NT2/D1 (cell line): ENCODE measurements at regions not wholly inside any gene's neighbourhood (a gene's known extent, or its start where the extent isn't known, plus 50 kb on each side); places are given as distances from the start of the nearest gene placed in this dataset.

Source experiments
- SUZ12 ChIP-seq: IDR thresholded peaks from 2 replicates; pipeline ENCODE4 v1.6.1; 2011; ENCODE audit not compliant: insufficient read length, insufficient read depth; ENCODE audit errors: extremely low read depth
- YY1 ChIP-seq: IDR thresholded peaks from 2 replicates; pipeline ENCODE4 v1.6.1; 2011; ENCODE audit not compliant: insufficient read length, insufficient read depth
- ZNF274 ChIP-seq: IDR thresholded peaks from 2 replicates; pipeline ENCODE4 v1.6.1; 2011; ENCODE audit warnings: mild to moderate bottlenecking, low read depth, low read length

GRCh38 chr7:18317941-18318340, 177.6 kb upstream of the HDAC9 start:
- TF ChIP-seq YY1 (no peak), ZNF274 (no peak), SUZ12 (no peak)
